H1 (cell line): ENCODE measurements at regions not wholly inside any gene's neighbourhood (a gene's known extent, or its start where the extent isn't known, plus 50 kb on each side); places are given as distances from the start of the nearest gene placed in this dataset.

Experiments
- CTCF ChIA-PET: fragments of 300-600 bp; sonication (Branson Sonifier 250); formaldehyde crosslinking; loops from one replicate; lab custom pipeline; 2021; ENCODE audit not compliant: partially characterized antibody; lab: Charles Lee
- POLR2A ChIA-PET: fragments of 300-600 bp; sonication (Branson Sonifier 250); formaldehyde crosslinking; loops from one replicate; lab custom pipeline; 2021; ENCODE audit warnings: inconsistent platforms; ENCODE audit not compliant: partially characterized antibody; lab: Charles Lee
- DNase-seq, 2 experiments: peaks; one replicate each; pipeline versions ENCODE4 v3.0.0 to v3.0.0-alpha.2; 2010 to 2022; ENCODE audit warnings: low spot score in 2 of 2, low read depth in 1 of 2, mixed read lengths in 1 of 2
- FAIRE-seq: peaks from 2 replicates; lab custom pipeline; 2011; peaks lifted over from hg19 to GRCh38; lab: Jason Lieb, UNC
- H2AFZ ChIP-seq: 2 replicates; pipeline ENCODE4 v1.8.1; 2012; ENCODE audit warnings: low read length, inconsistent platforms
- H2AK5ac ChIP-seq: 2 replicates; pipeline ENCODE4 v1.6.1; 2013; ENCODE audit warnings: low read depth, low read length
- H2BK120ac ChIP-seq: replicated peaks from 2 replicates; pipeline ENCODE3; 2013; ENCODE audit warnings: low read depth, low read length, inconsistent platforms
- H2BK12ac ChIP-seq: 2 replicates; pipeline ENCODE4 v1.6.1; 2013; ENCODE audit warnings: low read depth, low read length
- H2BK15ac ChIP-seq: 2 replicates; pipeline ENCODE4 v1.6.1; 2013; ENCODE audit warnings: low read length
- H2BK20ac ChIP-seq: 2 replicates; pipeline ENCODE4 v1.6.1; 2013; ENCODE audit warnings: low read length
- H2BK5ac ChIP-seq: 2 replicates; pipeline ENCODE4 v1.6.1; 2013; ENCODE audit warnings: low read depth, low read length
- H3K14ac ChIP-seq: 2 replicates; pipeline ENCODE4 v1.6.1; 2013; ENCODE audit warnings: inconsistent platforms; ENCODE audit not compliant: insufficient read length
- H3K18ac ChIP-seq: 2 replicates; pipeline ENCODE4 v1.6.1; 2013; ENCODE audit warnings: low read length; ENCODE audit errors: extremely low read depth
- H3K23ac ChIP-seq: 2 replicates; pipeline ENCODE4 v1.6.1; 2013; ENCODE audit warnings: inconsistent platforms; ENCODE audit not compliant: insufficient read length
- H3K23me2 ChIP-seq: 2 replicates; pipeline ENCODE4 v1.6.1; 2013; ENCODE audit warnings: low read depth, low read length
- H3K27ac ChIP-seq: 2 replicates; pipeline ENCODE4 v1.6.1; 2011; ENCODE audit warnings: low read depth, low read length, inconsistent platforms
- H3K27me3 ChIP-seq, 4 experiments: replicated peaks in 1 of 4; 1 replicate in 1 of 4; 2 replicates in 3 of 4; pipeline versions ENCODE4 v1.6.1 to v1.8.1; 2011 to 2013; ENCODE audit warnings: low read length in 3 of 4, mild to moderate bottlenecking in 3 of 4, inconsistent platforms in 2 of 4, mixed read lengths in 2 of 4, moderate library complexity in 1 of 4; ENCODE audit not compliant: control insufficient read depth in 3 of 4, insufficient read depth in 3 of 4; ENCODE audit errors: extremely low read depth in 1 of 4
- H3K36me3 ChIP-seq, 4 experiments: 2 replicates each; pipeline versions ENCODE4 v1.6.1 to v1.8.1; 2011 to 2013; ENCODE audit warnings: mild to moderate bottlenecking in 4 of 4, low read length in 3 of 4, moderate library complexity in 2 of 4, control low read depth in 1 of 4, inconsistent platforms in 1 of 4; ENCODE audit not compliant: insufficient read depth in 4 of 4, control insufficient read depth in 2 of 4
- H3K4ac ChIP-seq: replicated peaks from 2 replicates; pipeline ENCODE3; 2013; ENCODE audit warnings: low read length, low read depth, mixed read lengths, inconsistent platforms; ENCODE audit not compliant: insufficient read length
- H3K4me1 ChIP-seq, 4 experiments: replicated peaks in 1 of 4; 1 replicate in 1 of 4; 2 replicates in 3 of 4; pipeline versions ENCODE4 v1.6.1 to v1.8.1; 2011 to 2013; ENCODE audit warnings: low read length in 3 of 4, inconsistent platforms in 2 of 4, mixed read lengths in 1 of 4; ENCODE audit not compliant: insufficient read depth in 4 of 4, control insufficient read depth in 3 of 4
- H3K4me2 ChIP-seq, 2 experiments: 2 replicates each; pipeline versions ENCODE4 v1.6.1 to v1.8.1; 2011 to 2013; ENCODE audit warnings: low read depth in 2 of 2, low read length in 2 of 2, control low read depth in 1 of 2, inconsistent platforms in 1 of 2, mild to moderate bottlenecking in 1 of 2; ENCODE audit not compliant: insufficient read depth in 1 of 2
- H3K4me3 ChIP-seq, 4 experiments: fragments of 200-600, 300-600 bp in 1 of 4; sonication (generic), shearing (Covaris generic), sonication (Bioruptor Twin) in 1 of 4; 2 replicates each; pipeline versions ENCODE4 v1.5.1 to v1.8.1; 2011 to 2016; ENCODE audit warnings: low read length in 4 of 4, low read depth in 3 of 4, control low read depth in 2 of 4, inconsistent platforms in 2 of 4, mild to moderate bottlenecking in 2 of 4, mixed read lengths in 1 of 4, moderate library complexity in 1 of 4; ENCODE audit not compliant: insufficient read depth in 2 of 4; ENCODE audit errors: extremely low read depth in 1 of 4
- H3K56ac ChIP-seq: replicated peaks from 2 replicates; pipeline ENCODE3; 2013; ENCODE audit warnings: low read depth, mild to moderate bottlenecking, mixed read lengths, low read length, inconsistent platforms; ENCODE audit not compliant: insufficient read length
- H3K79me1 ChIP-seq: 2 replicates; pipeline ENCODE4 v1.6.1; 2013; ENCODE audit warnings: low read depth, low read length, control low read depth
- H3K79me2 ChIP-seq, 2 experiments: 2 replicates each; pipeline versions ENCODE4 v1.6.1 to v1.8.1; 2012 to 2013; ENCODE audit warnings: low read length in 2 of 2, mild to moderate bottlenecking in 2 of 2, inconsistent platforms in 1 of 2; ENCODE audit not compliant: insufficient read depth in 2 of 2, control insufficient read depth in 1 of 2
- H3K9ac ChIP-seq, 4 experiments: replicated peaks in 1 of 4; 1 replicate in 1 of 4; 2 replicates in 3 of 4; pipeline versions ENCODE4 v1.6.1 to v1.8.1; 2011 to 2013; ENCODE audit warnings: low read depth in 3 of 4, low read length in 3 of 4, control low read depth in 2 of 4, mild to moderate bottlenecking in 2 of 4, moderate library complexity in 2 of 4, inconsistent platforms in 1 of 4; ENCODE audit errors: extremely low read depth in 1 of 4
- H3K9me3 ChIP-seq, 2 experiments: 2 replicates each; pipeline versions ENCODE4 v1.6.1 to v1.8.1; 2012 to 2013; ENCODE audit warnings: mild to moderate bottlenecking in 2 of 2, moderate library complexity in 2 of 2, control low read depth in 1 of 2, inconsistent platforms in 1 of 2, low read depth in 1 of 2, low read length in 1 of 2, mixed read lengths in 1 of 2; ENCODE audit not compliant: insufficient read depth in 2 of 2
- H4K20me1 ChIP-seq, 2 experiments: replicated peaks in 1 of 2; 2 replicates each; pipeline versions ENCODE3 to v1.8.1; 2011 to 2013; ENCODE audit warnings: inconsistent platforms in 2 of 2, low read length in 2 of 2, mild to moderate bottlenecking in 1 of 2; ENCODE audit not compliant: insufficient read depth in 2 of 2, control insufficient read depth in 1 of 2
- H4K5ac ChIP-seq: 2 replicates; pipeline ENCODE4 v1.6.1; 2013; ENCODE audit warnings: low read length, low read depth, mixed read lengths, inconsistent platforms; ENCODE audit not compliant: insufficient read length
- H4K8ac ChIP-seq: 2 replicates; pipeline ENCODE4 v1.8.0; 2013; ENCODE audit warnings: mild to moderate bottlenecking, moderate library complexity, low read length, inconsistent platforms; ENCODE audit not compliant: insufficient read depth; ENCODE audit errors: extremely low read depth
- H4K91ac ChIP-seq: replicated peaks from 2 replicates; pipeline ENCODE3; 2013; ENCODE audit warnings: low read length, mixed read lengths, inconsistent platforms; ENCODE audit not compliant: insufficient read length
- ASH2L ChIP-seq: fragments of 200-600, 300-600 bp; sonication (generic); IDR thresholded peaks from one replicate; pipeline ENCODE4 v1.7.1; 2017; ENCODE audit warnings: low read length
- E2F6 ChIP-seq: IDR thresholded peaks from 2 replicates; pipeline ENCODE4 v1.6.1; 2012; ENCODE audit warnings: inconsistent platforms
- EZH2 ChIP-seq: fragments of 200-600 bp; sonication (generic); IDR thresholded peaks from 2 replicates; pipeline ENCODE4 v1.7.1; 2012; ENCODE audit warnings: low read depth, mild to moderate bottlenecking, moderate library complexity, low read length, inconsistent platforms; ENCODE audit not compliant: severe bottlenecking
- GABPA ChIP-seq: IDR thresholded peaks from 2 replicates; pipeline ENCODE4 v1.6.1; 2011; ENCODE audit warnings: mild to moderate bottlenecking, low read length, moderate library complexity, borderline replicate concordance; ENCODE audit not compliant: insufficient read depth
- JUND ChIP-seq: IDR thresholded peaks from 2 replicates; pipeline ENCODE4 v1.6.1; 2011; ENCODE audit warnings: mild to moderate bottlenecking, improper control_type of control experiment, low read length
- POU5F1 ChIP-seq: IDR thresholded peaks from 2 replicates; pipeline ENCODE4 v1.6.1; 2011; ENCODE audit warnings: low read depth, mild to moderate bottlenecking, low read length, moderate library complexity
- WGBS, 2 experiments: shearing (Covaris generic) in 1 of 2; methylation state at CpG; one replicate each; pipeline versions ENCODE4 v1.1.6 to v1.1.7; 2013 to 2015; ENCODE audit warnings: low lambda C conversion rate in 2 of 2, mixed read lengths in 2 of 2, inconsistent platforms in 1 of 2, low coverage in 1 of 2, missing lambda C conversion rate in 1 of 2; ENCODE audit not compliant: insufficient replicate concordance in 2 of 2, insufficient coverage in 1 of 2, insufficient read length in 1 of 2; ENCODE audit errors: extremely low coverage in 1 of 2, missing lambda C conversion rate in 1 of 2; 5-methylcytosine and 5-hydroxymethylcytosine counted together

DNA sequence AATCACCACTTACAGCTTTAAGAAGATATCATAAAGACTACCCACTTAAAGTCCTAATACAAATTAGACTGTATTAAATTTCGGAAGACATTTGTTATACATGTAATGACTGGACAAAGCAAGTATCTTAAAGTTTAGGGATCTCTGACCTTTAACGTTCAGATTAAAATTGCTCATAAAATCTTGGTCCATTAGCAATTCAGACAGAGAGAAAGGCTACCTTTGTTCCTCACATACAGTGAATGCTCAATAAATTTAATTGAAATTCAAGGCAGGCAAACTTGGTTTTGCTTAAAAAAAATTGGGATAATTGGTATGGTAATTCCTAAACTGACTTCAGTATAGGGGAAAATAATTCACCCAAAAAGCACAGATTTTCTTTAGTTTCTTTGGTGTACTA lies 285.9 kb upstream of the EMCN start:
- FAIRE-seq (no peak), DNase-seq (no peak)
- ChIA-PET POLR2A (no interaction called here), CTCF (no interaction called here)
- Histone ChIP-seq H3K79me2 (no peaks in the 10 kb centered on the region), H4K8ac (no peak overlapping the region), H4K20me1 (no peaks in the 10 kb centered on the region), H3K79me1 (no peaks in the 10 kb centered on the region), H3K36me3 (no peaks in the 10 kb centered on the region), H2BK120ac (no peak overlapping the region), H3K4me1 (peaks cover 0 to 9% (median 6%) of the 10 kb centered on the region in 4 experiments; a peak in 3 of 7 replicates), H3K56ac (no peak overlapping the region), H3K23me2 (no peaks in the 10 kb centered on the region), H3K4me3 (no peak overlapping the region), H3K27me3 (no peaks in the 10 kb centered on the region), H3K9ac (no peak overlapping the region), H4K5ac (no peak overlapping the region), H3K23ac (no peak overlapping the region), H2BK12ac (no peak overlapping the region), H2AK5ac (no peak overlapping the region), H2BK5ac (no peak overlapping the region), H2AFZ (no peak overlapping the region), H3K4me2 (no peak overlapping the region), H3K18ac (no peak overlapping the region), H3K9me3 (no peaks in the 10 kb centered on the region), H2BK15ac (no peak overlapping the region), H4K91ac (no peak overlapping the region), H3K14ac (no peak overlapping the region), H3K4ac (no peak overlapping the region), H2BK20ac (no peak overlapping the region), H3K27ac (no peak overlapping the region)
- TF ChIP-seq JUND (no peak), POU5F1 (no peak), ASH2L (no peak), GABPA (no peak), EZH2 (no peak), E2F6 (no peak)
- 90% methylated on average over 2 of the region's 2 CpGs; no CpG with 5 or more reads in 1 of the 2 experiments for WGBS, 2 experiments
